ENCODE measurements at regions not wholly inside any gene's neighbourhood (a gene's known extent, or its start where the extent isn't known, plus 50 kb on each side); places are given as distances from the start of the nearest gene placed in this dataset.

DNA sequence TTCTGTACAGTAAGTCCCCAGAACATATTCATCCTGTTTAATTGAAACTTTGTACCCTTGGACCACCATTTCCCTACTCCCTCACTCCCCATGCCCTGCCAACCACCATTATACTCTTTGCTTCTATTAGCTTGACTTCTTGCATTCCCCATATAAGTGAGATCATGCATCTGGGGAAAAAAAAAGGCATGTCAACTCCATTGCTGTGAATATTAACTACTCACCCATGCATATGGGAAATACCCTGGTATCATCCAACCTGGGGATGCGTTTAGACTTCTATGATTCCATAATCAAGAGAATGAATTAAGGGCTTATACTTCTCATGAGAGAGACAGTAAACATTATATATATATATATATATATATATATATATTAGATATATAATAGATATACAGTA is 659.4 kb upstream of the C9orf72 start:
- no peak for TF ChIP-seq CTCF (IDR thresholded peaks at IDR 0.05)
- TF ChIP-seq EP300 (IDR thresholded peaks at IDR 0.05) = no peak
- no peak for TF ChIP-seq POLR2A (IDR thresholded peaks at IDR 0.05)

Data from ovary (tissue), 3 donors.